OCI-LY7 (cell line): ENCODE measurements at regions not wholly inside any gene's neighbourhood (a gene's known extent, or its start where the extent isn't known, plus 50 kb on each side); places are given as distances from the start of the nearest gene placed in this dataset.

ENCODE experiments used
- CTCF ChIP-seq: fragments of 200-600 bp; sonication (generic); conservative IDR thresholded peaks from 2 replicates; pipeline ENCODE4 v1.5.1; 2014; ENCODE audit warnings: mild to moderate bottlenecking, antibody characterized with exemption, low read length, moderate library complexity, mixed read lengths
- EZH2phosphoT487 ChIP-seq: fragments of 200-600 bp; sonication (generic); IDR thresholded peaks from 2 replicates; pipeline ENCODE4 v1.6.1; 2018; ENCODE audit warnings: low read depth, borderline replicate concordance, mild to moderate bottlenecking, mixed run types, antibody characterized with exemption, low read length, moderate library complexity, mixed read lengths

GRCh38 chr21:27674041-27674615 is 707.2 kb upstream of the ADAMTS5 start:
- TF ChIP-seq CTCF (no peak), EZH2phosphoT487 (no peak)
